Endothelial cell (in vitro differentiated cells): ENCODE measurements at regions not wholly inside any gene's neighbourhood (a gene's known extent, or its start where the extent isn't known, plus 50 kb on each side); places are given as distances from the start of the nearest gene placed in this dataset.

Source experiments
- DNase-seq: peaks from one replicate; pipeline ENCODE4 v3.0.0; 2021; ENCODE audit warnings: low spot score
- H3K27ac Mint-ChIP-seq: one replicate; pipeline ENCODE4 v1.8.0; 2021; ENCODE audit warnings: mixed read lengths, inconsistent platforms; ENCODE audit not compliant: unreplicated experiment
- H3K27me3 Mint-ChIP-seq: one replicate; pipeline ENCODE4 v1.8.0; 2021; ENCODE audit warnings: mild to moderate bottlenecking, moderate library complexity, mixed read lengths, inconsistent platforms; ENCODE audit not compliant: unreplicated experiment
- H3K36me3 Mint-ChIP-seq: one replicate; pipeline ENCODE4 v1.8.0; 2021; ENCODE audit warnings: mild to moderate bottlenecking, low read depth, mixed read lengths, inconsistent platforms; ENCODE audit not compliant: unreplicated experiment
- H3K4me1 Mint-ChIP-seq: one replicate; pipeline ENCODE4 v1.8.0; 2021; ENCODE audit warnings: mild to moderate bottlenecking, mixed read lengths, inconsistent platforms; ENCODE audit not compliant: unreplicated experiment
- H3K4me3 Mint-ChIP-seq: one replicate; pipeline ENCODE4 v1.8.0; 2021; ENCODE audit warnings: mild to moderate bottlenecking, mixed read lengths, inconsistent platforms; ENCODE audit not compliant: unreplicated experiment
- H3K9me3 Mint-ChIP-seq: one replicate; pipeline ENCODE4 v1.8.0; 2021; ENCODE audit warnings: mixed read lengths, inconsistent platforms; ENCODE audit not compliant: unreplicated experiment
- TF ChIP-seq, protein P1 (sequence below): fragments of 200-600 bp; sonication (generic); IDR thresholded peaks from one replicate; pipeline ENCODE4 v1.5.0; 2021; ENCODE audit warnings: antibody characterized with exemption; ENCODE audit not compliant: unreplicated experiment

- Mint-ChIP-seq H3K27me3 (no peaks in the 10 kb centered on the region), H3K4me1 (no peaks in the 10 kb centered on the region), H3K4me3 (no peak overlapping the region), H3K36me3 (no peaks in the 10 kb centered on the region), H3K27ac (no peak overlapping the region), H3K9me3 (no peaks in the 10 kb centered on the region)
- TF ChIP-seq, protein P1, sequence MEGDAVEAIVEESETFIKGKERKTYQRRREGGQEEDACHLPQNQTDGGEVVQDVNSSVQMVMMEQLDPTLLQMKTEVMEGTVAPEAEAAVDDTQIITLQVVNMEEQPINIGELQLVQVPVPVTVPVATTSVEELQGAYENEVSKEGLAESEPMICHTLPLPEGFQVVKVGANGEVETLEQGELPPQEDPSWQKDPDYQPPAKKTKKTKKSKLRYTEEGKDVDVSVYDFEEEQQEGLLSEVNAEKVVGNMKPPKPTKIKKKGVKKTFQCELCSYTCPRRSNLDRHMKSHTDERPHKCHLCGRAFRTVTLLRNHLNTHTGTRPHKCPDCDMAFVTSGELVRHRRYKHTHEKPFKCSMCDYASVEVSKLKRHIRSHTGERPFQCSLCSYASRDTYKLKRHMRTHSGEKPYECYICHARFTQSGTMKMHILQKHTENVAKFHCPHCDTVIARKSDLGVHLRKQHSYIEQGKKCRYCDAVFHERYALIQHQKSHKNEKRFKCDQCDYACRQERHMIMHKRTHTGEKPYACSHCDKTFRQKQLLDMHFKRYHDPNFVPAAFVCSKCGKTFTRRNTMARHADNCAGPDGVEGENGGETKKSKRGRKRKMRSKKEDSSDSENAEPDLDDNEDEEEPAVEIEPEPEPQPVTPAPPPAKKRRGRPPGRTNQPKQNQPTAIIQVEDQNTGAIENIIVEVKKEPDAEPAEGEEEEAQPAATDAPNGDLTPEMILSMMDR = no peak
- DNase-seq = no peak
Measured at GRCh38 chr14:42921901-42922300, 1315.2 kb downstream of the LRFN5 start.

DNA sequence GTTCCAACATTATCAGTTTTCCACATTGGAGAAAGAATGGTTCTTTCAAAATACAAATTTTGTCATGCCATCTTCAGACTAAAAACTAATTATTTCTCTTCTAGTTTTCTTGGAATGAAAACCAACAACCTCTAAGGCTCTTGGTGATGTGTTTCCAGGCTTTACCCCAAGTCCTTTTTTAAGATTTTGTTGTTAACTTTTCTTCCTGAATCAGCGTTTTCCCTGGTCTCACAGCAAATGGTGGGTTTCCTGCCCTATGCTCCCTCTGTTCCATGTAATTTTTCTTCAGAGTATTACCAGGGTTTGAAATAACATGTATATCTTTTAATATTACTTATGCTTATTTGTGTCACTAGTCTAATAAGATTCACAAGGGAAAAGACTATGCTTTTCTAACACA lies 1311.9 kb downstream of the LRFN5 start:
- no peak for DNase-seq
- Mint-ChIP-seq H3K4me3 (no peak overlapping the region), H3K4me1 (no peaks in the 10 kb centered on the region), H3K27me3 (no peaks in the 10 kb centered on the region), H3K27ac (no peak overlapping the region), H3K36me3 (no peaks in the 10 kb centered on the region), H3K9me3 (no peaks in the 10 kb centered on the region)
- TF ChIP-seq, protein P1 = no peak

DNA sequence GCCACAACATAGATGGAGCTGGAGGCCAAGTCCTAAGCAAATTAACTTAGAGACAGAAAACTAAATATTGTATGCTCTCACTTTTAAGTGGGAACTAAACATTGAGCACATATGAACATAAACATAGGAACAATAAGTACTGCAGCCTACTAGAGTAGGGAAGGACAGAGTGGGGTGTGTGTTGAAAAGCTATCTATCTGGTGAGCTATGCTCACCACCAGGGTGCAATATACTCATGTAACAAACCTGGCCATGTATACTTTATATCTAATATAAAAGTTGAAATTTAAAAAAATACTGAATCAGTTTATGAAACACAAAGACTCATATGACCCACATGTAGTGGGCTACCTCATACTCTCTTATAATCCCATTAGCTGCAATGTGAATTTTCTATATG lies 1305.0 kb downstream of the LRFN5 start:
- Mint-ChIP-seq H3K4me1 (no peaks in the 10 kb centered on the region), H3K36me3 (no peaks in the 10 kb centered on the region), H3K27me3 (no peaks in the 10 kb centered on the region), H3K9me3 (no peaks in the 10 kb centered on the region), H3K4me3 (no peak overlapping the region), H3K27ac (no peak overlapping the region)
- no peak for DNase-seq
- TF ChIP-seq, protein P1 = peak; percentile 11

DNA sequence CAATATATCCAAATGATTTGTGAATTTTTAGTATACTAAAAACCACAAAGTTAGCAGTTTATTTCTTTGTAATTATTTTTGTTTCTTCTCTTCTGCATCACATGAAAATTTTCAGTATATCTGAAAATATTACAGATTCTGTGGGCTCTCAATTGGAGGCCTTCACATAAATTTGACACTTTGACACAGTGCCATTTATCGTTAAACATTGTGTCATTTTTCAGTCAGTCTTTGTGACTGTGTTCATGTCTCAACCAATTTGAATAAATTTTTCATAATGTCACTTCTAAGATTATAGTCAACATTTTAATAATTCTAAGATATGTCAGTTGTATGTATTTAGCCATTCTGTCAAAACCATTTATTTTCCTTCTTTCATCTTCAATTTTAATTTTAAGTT lies 1303.0 kb downstream of the LRFN5 start:
- H3K4me1 Mint-ChIP-seq = no peaks in the 10 kb centered on the region
- H3K9me3 Mint-ChIP-seq = no peaks in the 10 kb centered on the region
- DNase-seq = no peak
- no peak overlapping the region for H3K27ac Mint-ChIP-seq
- H3K27me3 Mint-ChIP-seq = no peaks in the 10 kb centered on the region
- no peaks in the 10 kb centered on the region for H3K36me3 Mint-ChIP-seq
- TF ChIP-seq, protein P1 = no peak
- H3K4me3 Mint-ChIP-seq = no peak overlapping the region

- H3K36me3 Mint-ChIP-seq = no peaks in the 10 kb centered on the region
- no peaks in the 10 kb centered on the region for H3K9me3 Mint-ChIP-seq
- no peaks in the 10 kb centered on the region for H3K27me3 Mint-ChIP-seq
- H3K4me3 Mint-ChIP-seq = no peak overlapping the region
- TF ChIP-seq, protein P1 = no peak
- DNase-seq = no peak
- no peak overlapping the region for H3K27ac Mint-ChIP-seq
- H3K4me1 Mint-ChIP-seq = no peaks in the 10 kb centered on the region
Measured at GRCh38 chr14:42893183-42893582, 1286.5 kb downstream of the LRFN5 start.
